B cell (primary cell): ENCODE measurements at regions not wholly inside any gene's neighbourhood (a gene's known extent, or its start where the extent isn't known, plus 50 kb on each side); places are given as distances from the start of the nearest gene placed in this dataset.

ENCODE experiments used
- CTCF ChIP-seq: fragments of 200-600 bp; IDR thresholded peaks from one replicate; pipeline ENCODE4 v1.8.0; 2022; ENCODE audit warnings: antibody characterized with exemption, mild to moderate bottlenecking
- EZH2 ChIP-seq: IDR thresholded peaks from 2 replicates; pipeline ENCODE4 v1.6.1; 2012; ENCODE audit warnings: borderline replicate concordance, low read depth, mild to moderate bottlenecking, moderate library complexity, low read length; ENCODE audit not compliant: insufficient read depth, poor library complexity, severe bottlenecking

DNA sequence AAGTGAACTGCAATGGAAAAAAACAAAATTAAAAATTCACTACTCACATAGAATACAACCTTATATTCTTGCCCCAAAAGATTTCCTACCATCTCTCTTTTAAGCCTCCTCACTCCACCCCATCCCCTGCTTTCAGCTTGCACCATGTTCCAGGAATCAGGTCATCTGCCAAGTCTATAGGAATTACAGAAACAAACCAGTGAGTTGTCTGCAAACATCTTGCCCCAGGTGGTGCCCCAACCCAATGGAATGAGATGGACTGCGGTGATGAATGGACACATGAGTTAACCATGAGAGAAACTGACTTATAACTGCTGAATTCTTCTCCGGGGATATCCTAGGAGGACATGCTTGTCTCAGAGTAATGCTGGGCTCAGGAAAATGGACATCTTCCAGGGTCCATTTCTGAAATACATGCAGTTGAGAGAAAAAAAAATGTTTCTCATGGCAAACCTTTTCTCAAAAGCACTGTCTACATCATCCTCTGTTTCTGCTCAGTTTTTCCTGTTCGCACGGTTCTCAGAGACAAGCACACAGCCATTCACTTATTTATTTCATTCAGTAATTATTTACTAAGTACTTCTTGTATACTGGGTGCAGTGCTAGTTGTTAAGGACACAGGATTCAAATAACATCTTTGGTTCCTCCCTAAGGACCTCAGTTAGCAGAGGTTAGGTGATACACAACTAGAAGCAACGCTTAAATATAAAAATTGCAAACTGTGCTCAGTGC lies 350.0 kb downstream of the RND3 start:
- TF ChIP-seq CTCF: no peak
- no peak for TF ChIP-seq EZH2
